GM23338 (cell line): ENCODE measurements at regions not wholly inside any gene's neighbourhood (a gene's known extent, or its start where the extent isn't known, plus 50 kb on each side); places are given as distances from the start of the nearest gene placed in this dataset.

ENCODE experiments used
- ATAC-seq: fragments of 200-7000 bp; cut with Tn5 transposase; 3 replicates; pipeline ENCODE4 v1.9.1; 2020
- DNase-seq: peaks from one replicate; pipeline ENCODE4 v3.0.0-alpha.2; 2015; ENCODE audit warnings: low spot score
- H2AFZ ChIP-seq: fragments of 200-600 bp; sonication (generic); 2 replicates; pipeline ENCODE4 v1.8.0; 2016; ENCODE audit warnings: antibody characterized with exemption, mild to moderate bottlenecking, moderate library complexity
- H3F3A ChIP-seq: fragments of 200-600 bp; sonication (generic); replicated peaks from 2 replicates; pipeline ENCODE4 v1.8.0; 2017; ENCODE audit warnings: antibody characterized with exemption, mixed run types, low read depth
- H3K27ac ChIP-seq: fragments of 200-600 bp; sonication (generic); 2 replicates; pipeline ENCODE4 v1.6.1; 2016; ENCODE audit warnings: low read depth
- H3K27me3 ChIP-seq: fragments of 200-600 bp; sonication (generic); 2 replicates; pipeline ENCODE4 v1.8.0; 2016; ENCODE audit warnings: mild to moderate bottlenecking, mixed run types, moderate library complexity; ENCODE audit not compliant: insufficient read depth
- H3K36me3 ChIP-seq: fragments of 200-600 bp; sonication (generic); 2 replicates; pipeline ENCODE4 v1.8.0; 2016; ENCODE audit warnings: mild to moderate bottlenecking; ENCODE audit not compliant: insufficient read depth
- H3K4me1 ChIP-seq: fragments of 200-600 bp; sonication (generic); 2 replicates; pipeline ENCODE4 v1.8.0; 2016; ENCODE audit warnings: mild to moderate bottlenecking, moderate library complexity; ENCODE audit not compliant: insufficient read depth
- H3K4me2 ChIP-seq: fragments of 200-600 bp; sonication (generic); 2 replicates; pipeline ENCODE4 v1.7.1; 2017; ENCODE audit warnings: mixed run types
- H3K4me3 ChIP-seq: fragments of 200-600 bp; sonication (generic); 2 replicates; pipeline ENCODE4 v1.6.1; 2016; ENCODE audit warnings: mixed run types
- H3K79me2 ChIP-seq: fragments of 200-600 bp; sonication (generic); replicated peaks from 2 replicates; pipeline ENCODE4 v1.8.0; 2017; ENCODE audit warnings: mild to moderate bottlenecking; ENCODE audit not compliant: insufficient read depth
- H3K9me2 ChIP-seq: fragments of 200-600 bp; sonication (generic); 2 replicates; pipeline ENCODE4 v1.8.0; 2017; ENCODE audit not compliant: insufficient read depth
- H4K20me1 ChIP-seq: fragments of 200-600 bp; sonication (generic); replicated peaks from 2 replicates; pipeline ENCODE4 v1.8.0; 2017; ENCODE audit warnings: mild to moderate bottlenecking; ENCODE audit not compliant: insufficient read depth
- H3K27ac Mint-ChIP-seq: 2 replicates; pipeline ENCODE4 v1.8.0; 2020; ENCODE audit warnings: inconsistent platforms, mild to moderate bottlenecking, moderate library complexity, mixed read lengths
- H3K27me3 Mint-ChIP-seq: 3 replicates; pipeline ENCODE4 v1.8.0; 2022; ENCODE audit warnings: low read depth, mild to moderate bottlenecking, moderate library complexity, mixed read lengths, inconsistent platforms; ENCODE audit not compliant: insufficient read depth, poor library complexity
- H3K36me3 Mint-ChIP-seq: 3 replicates; pipeline ENCODE4 v1.8.0; 2021; ENCODE audit warnings: low read depth, mild to moderate bottlenecking, inconsistent platforms, moderate library complexity, mixed read lengths
- H3K4me1 Mint-ChIP-seq: 3 replicates; pipeline ENCODE4 v1.8.0; 2020; ENCODE audit warnings: mild to moderate bottlenecking, inconsistent platforms, mixed read lengths
- H3K4me3 Mint-ChIP-seq: 3 replicates; pipeline ENCODE4 v1.8.0; 2021; ENCODE audit warnings: moderate library complexity, mild to moderate bottlenecking, inconsistent platforms, mixed read lengths
- H3K9me3 Mint-ChIP-seq: 3 replicates; pipeline ENCODE4 v1.8.0; 2020; ENCODE audit warnings: moderate library complexity, mild to moderate bottlenecking, inconsistent platforms, mixed read lengths
- CREB1 ChIP-seq: fragments of 250-450 bp; sonication (Bioruptor Pico); IDR thresholded peaks from 2 replicates; pipeline ENCODE4 v1.5.0; 2020; ENCODE audit warnings: low read depth, mild to moderate bottlenecking, moderate library complexity
- CTCF ChIP-seq, 2 experiments: fragments of 200-600 bp in 1 of 2; sonication (generic) in 1 of 2; conservative IDR thresholded peaks; 2 replicates each; pipeline versions ENCODE4 v1.5.1 to v1.6.1; 2016 to 2017; ENCODE audit warnings: antibody characterized with exemption in 2 of 2, low read depth in 2 of 2, mild to moderate bottlenecking in 2 of 2, moderate library complexity in 1 of 2
- ETS1 ChIP-seq: IDR thresholded peaks from 2 replicates; pipeline ENCODE4 v1.6.1; 2016; ENCODE audit warnings: antibody characterized with exemption
- EZH2 ChIP-seq: fragments of 200-600 bp; sonication (generic); IDR thresholded peaks from one replicate; pipeline ENCODE4 v1.8.0; 2017; ENCODE audit warnings: antibody characterized with exemption, mild to moderate bottlenecking, low read depth; ENCODE audit not compliant: unreplicated experiment
- EZH2phosphoT487 ChIP-seq: fragments of 200-600 bp; sonication (generic); IDR thresholded peaks from one replicate; pipeline ENCODE4 v1.8.1; 2018; ENCODE audit warnings: antibody characterized with exemption; ENCODE audit not compliant: unreplicated experiment
- JUNB ChIP-seq: IDR thresholded peaks from one replicate; pipeline ENCODE4 v1.6.1; 2016; ENCODE audit warnings: antibody characterized with exemption; ENCODE audit not compliant: unreplicated experiment
- NANOG ChIP-seq: IDR thresholded peaks from 2 replicates; pipeline ENCODE4 v1.6.1; 2016; ENCODE audit warnings: antibody characterized with exemption, borderline replicate concordance
- POLR2AphosphoS5 ChIP-seq: IDR thresholded peaks from 2 replicates; pipeline ENCODE4 v1.6.1; 2016; ENCODE audit warnings: antibody characterized with exemption, low read depth
- REST ChIP-seq: IDR thresholded peaks from one replicate; pipeline ENCODE4 v1.6.1; 2018; ENCODE audit warnings: antibody characterized with exemption; ENCODE audit not compliant: unreplicated experiment
- STAT1 ChIP-seq: IDR thresholded peaks from one replicate; pipeline ENCODE4 v1.6.1; 2016; ENCODE audit warnings: antibody characterized with exemption; ENCODE audit not compliant: unreplicated experiment
- ZNF114 ChIP-seq: fragments of 250-450 bp; sonication (Bioruptor Pico); IDR thresholded peaks from 2 replicates; pipeline ENCODE4 v1.5.0; 2020; ENCODE audit warnings: mild to moderate bottlenecking, moderate library complexity
- ZNF331 ChIP-seq: fragments of 250-450 bp; sonication (Bioruptor Pico); IDR thresholded peaks from 2 replicates; pipeline ENCODE4 v1.5.0; 2020; ENCODE audit warnings: low read depth, mild to moderate bottlenecking, moderate library complexity
- ZNF462 ChIP-seq: fragments of 250-450 bp; sonication (Bioruptor Pico); IDR thresholded peaks from 2 replicates; pipeline ENCODE4 v1.5.0; 2020; ENCODE audit warnings: mild to moderate bottlenecking, moderate library complexity

- TF ChIP-seq EZH2phosphoT487, result no peak
These were observed 100.2 kb upstream of the SEC11C start (continued) for GRCh38 chr18:59039449-59039848.

GRCh38 chr18:59040770-59041148, 98.9 kb upstream of the SEC11C start:
- H3K36me3 Mint-ChIP-seq, result no peaks in the 10 kb centered on the region
- no peak overlapping the region for H3K27ac Mint-ChIP-seq
- no peaks in the 10 kb centered on the region for H3K9me2 ChIP-seq
- H3K27me3 Mint-ChIP-seq, result peaks cover 2% of the 10 kb centered on the region
- H2AFZ ChIP-seq, result no peak overlapping the region
- H3K4me2 ChIP-seq, result no peak overlapping the region
- no peaks in the 10 kb centered on the region for H4K20me1 ChIP-seq
- no peaks in the 10 kb centered on the region for H3K9me3 Mint-ChIP-seq
- no peak overlapping the region for H3K4me3 ChIP-seq
- DNase-seq, result no peak
- H3K4me1 ChIP-seq, result no peaks in the 10 kb centered on the region
- no peak overlapping the region for H3K27ac ChIP-seq
- H3K27me3 ChIP-seq, result no peaks in the 10 kb centered on the region
- peaks cover 5% of the 10 kb centered on the region for H3K4me1 Mint-ChIP-seq
- no peak for ATAC-seq
- no peaks in the 10 kb centered on the region for H3K36me3 ChIP-seq
- no peak for TF ChIP-seq ZNF114 (CRISPR knock-in tag)
- no peak for TF ChIP-seq JUNB
- no peak for TF ChIP-seq CREB1 (CRISPR knock-in tag)
- TF ChIP-seq POLR2AphosphoS5, result no peak
- TF ChIP-seq EZH2phosphoT487, result no peak
- no peak for TF ChIP-seq REST
- no peak for TF ChIP-seq CTCF (conservative IDR thresholded peaks at IDR 0.05; ENCODE audit: low read depth in 2 of 2)
- TF ChIP-seq EZH2, result no peak
- TF ChIP-seq NANOG, result no peak
- TF ChIP-seq ETS1, result no peak
- TF ChIP-seq ZNF331 (CRISPR knock-in tag), result no peak
- no peak for TF ChIP-seq ZNF462
- TF ChIP-seq STAT1, result no peak
- H3K79me2 ChIP-seq, result no peaks in the 10 kb centered on the region
- no peak overlapping the region for H3K4me3 Mint-ChIP-seq
- no peaks in the 10 kb centered on the region for H3F3A ChIP-seq
